ENCODE measurements at regions not wholly inside any gene's neighbourhood (a gene's known extent, or its start where the extent isn't known, plus 50 kb on each side); places are given as distances from the start of the nearest gene placed in this dataset.
A peak's percentile ranks its signal among the peaks of the same experiment; 100 is the strongest.
"Not testable (repeated sequence)": the region's sequence is repeated elsewhere in the genome, so short reads cannot be mapped to it uniquely, and the experiment has no call there.

DNA sequence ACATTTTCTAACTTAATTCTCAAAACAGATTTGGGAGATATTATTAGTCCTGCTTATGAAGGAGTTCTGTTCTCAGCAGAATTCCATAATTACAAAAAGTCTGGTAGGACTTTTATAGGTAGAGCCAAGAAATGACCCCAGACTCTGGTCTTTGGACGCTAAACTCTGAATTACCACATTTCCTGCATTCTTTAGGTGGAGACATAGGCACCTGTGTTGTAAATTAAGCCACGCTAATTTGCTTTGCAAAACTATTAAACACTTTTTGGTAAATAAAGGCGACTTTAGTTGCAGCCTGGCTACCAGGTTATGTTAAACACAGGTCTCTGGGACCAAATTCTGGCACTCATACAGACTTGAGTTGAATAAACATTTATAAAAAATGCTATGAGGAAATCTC is 77.7 kb downstream of the C9orf152 start:
- H3K27ac ChIP-seq, result peak overlapping the region; percentile 95
- H3K9me3 ChIP-seq (ENCODE audit: low read depth), result no peaks in the 10 kb centered on the region
- no peaks in the 10 kb centered on the region for H4K20me1 ChIP-seq (ENCODE audit: insufficient read depth, poor library complexity, severe bottlenecking)
- H3K9me2 ChIP-seq (replicated peaks; ENCODE audit: insufficient read depth), result no peaks in the 10 kb centered on the region
- TF ChIP-seq EZH2 (IDR thresholded peaks at IDR 0.05; ENCODE audit: borderline replicate concordance) (no peak), EZH2phosphoT487 (IDR thresholded peaks at IDR 0.05; ENCODE audit: low read depth, severe bottlenecking, unreplicated experiment) (no peak)
- TF ChIP-seq, protein P1, sequence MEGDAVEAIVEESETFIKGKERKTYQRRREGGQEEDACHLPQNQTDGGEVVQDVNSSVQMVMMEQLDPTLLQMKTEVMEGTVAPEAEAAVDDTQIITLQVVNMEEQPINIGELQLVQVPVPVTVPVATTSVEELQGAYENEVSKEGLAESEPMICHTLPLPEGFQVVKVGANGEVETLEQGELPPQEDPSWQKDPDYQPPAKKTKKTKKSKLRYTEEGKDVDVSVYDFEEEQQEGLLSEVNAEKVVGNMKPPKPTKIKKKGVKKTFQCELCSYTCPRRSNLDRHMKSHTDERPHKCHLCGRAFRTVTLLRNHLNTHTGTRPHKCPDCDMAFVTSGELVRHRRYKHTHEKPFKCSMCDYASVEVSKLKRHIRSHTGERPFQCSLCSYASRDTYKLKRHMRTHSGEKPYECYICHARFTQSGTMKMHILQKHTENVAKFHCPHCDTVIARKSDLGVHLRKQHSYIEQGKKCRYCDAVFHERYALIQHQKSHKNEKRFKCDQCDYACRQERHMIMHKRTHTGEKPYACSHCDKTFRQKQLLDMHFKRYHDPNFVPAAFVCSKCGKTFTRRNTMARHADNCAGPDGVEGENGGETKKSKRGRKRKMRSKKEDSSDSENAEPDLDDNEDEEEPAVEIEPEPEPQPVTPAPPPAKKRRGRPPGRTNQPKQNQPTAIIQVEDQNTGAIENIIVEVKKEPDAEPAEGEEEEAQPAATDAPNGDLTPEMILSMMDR (IDR thresholded peaks at IDR 0.05; ENCODE audit: poor library complexity), result no peak
- H3K4me1 ChIP-seq (ENCODE audit: insufficient read depth), result peaks cover 54% of the 10 kb centered on the region
- peaks cover 82% of the 10 kb centered on the region for H3K79me2 ChIP-seq
- no peak overlapping the region for H3K4me3 ChIP-seq
- DNase-seq (ENCODE audit: low spot score), result no peak
- peak overlapping the region; percentile 71 for H3K4me2 ChIP-seq
- no peak overlapping the region for H2AFZ ChIP-seq
- 61% methylated on average over 3 of the region's 3 CpGs for WGBS (ENCODE audit: low lambda C conversion rate, missing lambda C conversion rate)
- no peaks in the 10 kb centered on the region for H3K36me3 ChIP-seq (replicated peaks; ENCODE audit: insufficient read depth, low read depth)
- no peaks in the 10 kb centered on the region for H3K27me3 ChIP-seq

DNA sequence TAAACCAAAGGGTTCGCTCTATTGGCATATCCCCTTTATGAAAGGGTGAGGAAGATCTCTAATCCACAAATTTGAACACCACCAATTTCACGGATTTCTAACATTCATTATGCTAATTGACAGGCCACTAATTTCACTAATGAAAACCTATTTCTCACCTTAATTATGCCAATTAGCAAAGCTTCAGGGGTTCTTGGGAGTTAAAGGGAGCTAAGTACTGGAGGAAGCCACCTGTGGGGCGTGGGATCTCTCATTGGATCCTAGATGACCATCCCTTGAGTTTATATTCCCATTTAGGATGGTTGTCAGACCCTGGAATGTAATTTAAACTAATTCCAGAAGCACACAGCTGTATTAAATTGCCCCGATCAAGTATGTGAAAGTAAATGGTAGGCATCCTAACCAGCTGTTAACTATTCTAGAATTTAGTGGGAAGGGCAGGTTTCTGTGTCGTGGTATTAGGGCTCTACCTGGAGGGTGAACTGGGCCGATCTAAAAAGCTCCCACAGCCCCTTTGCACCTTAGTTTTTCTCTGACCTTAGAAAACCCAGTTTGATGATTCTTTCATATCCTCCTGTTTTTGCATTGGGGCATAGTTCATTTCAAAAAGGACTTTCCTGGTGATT is 77.1 kb downstream of the C9orf152 start:
- no peaks in the 10 kb centered on the region for H3K36me3 ChIP-seq (replicated peaks; ENCODE audit: insufficient read depth, low read depth)
- peak overlapping the region; percentile 95 for H3K27ac ChIP-seq
- H3K9me3 ChIP-seq (ENCODE audit: low read depth), result no peaks in the 10 kb centered on the region
- H3K27me3 ChIP-seq, result no peaks in the 10 kb centered on the region
- 66% methylated on average over 6 of the region's 6 CpGs for WGBS (ENCODE audit: low lambda C conversion rate, missing lambda C conversion rate)
- peak overlapping the region; percentile 71 for H3K4me2 ChIP-seq
- H3K9me2 ChIP-seq (replicated peaks; ENCODE audit: insufficient read depth), result no peaks in the 10 kb centered on the region
- H3K4me3 ChIP-seq, result no peak overlapping the region
- H4K20me1 ChIP-seq (ENCODE audit: insufficient read depth, poor library complexity, severe bottlenecking), result peaks cover 2% of the 10 kb centered on the region
- peaks cover 54% of the 10 kb centered on the region for H3K4me1 ChIP-seq (ENCODE audit: insufficient read depth)
- H2AFZ ChIP-seq, result no peak overlapping the region
- no peak for DNase-seq (ENCODE audit: low spot score)
- no peak for TF ChIP-seq EZH2 (IDR thresholded peaks at IDR 0.05; ENCODE audit: borderline replicate concordance)
- H3K79me2 ChIP-seq, result peaks cover 87% of the 10 kb centered on the region

DNA sequence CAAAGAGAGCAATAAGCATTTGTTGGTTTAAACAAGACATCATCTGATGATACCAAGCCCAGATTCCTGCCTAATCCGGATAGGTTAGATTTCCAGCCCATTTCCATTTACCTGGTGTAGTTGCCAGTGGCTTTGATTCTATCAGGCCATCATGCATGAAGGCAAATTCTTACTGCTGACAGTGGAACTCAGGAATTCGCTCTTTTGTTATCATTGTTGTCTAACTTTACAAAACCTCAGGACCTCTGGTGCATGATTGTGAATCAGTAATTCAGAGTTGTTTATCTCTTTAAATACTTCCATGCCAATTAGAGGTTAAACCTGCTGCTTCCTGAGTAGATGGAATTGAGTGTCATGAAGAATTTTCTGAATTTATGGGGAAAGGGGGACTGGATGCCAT is 76.5 kb downstream of the C9orf152 start:
- peaks cover 2% of the 10 kb centered on the region for H4K20me1 ChIP-seq (ENCODE audit: insufficient read depth, poor library complexity, severe bottlenecking)
- H3K4me1 ChIP-seq (ENCODE audit: insufficient read depth), result peaks cover 48% of the 10 kb centered on the region
- H3K4me2 ChIP-seq, result no peak overlapping the region
- H3K79me2 ChIP-seq, result peaks cover 87% of the 10 kb centered on the region
- TF ChIP-seq, protein P1 (IDR thresholded peaks at IDR 0.05; ENCODE audit: poor library complexity), result no peak
- TF ChIP-seq EZH2 (IDR thresholded peaks at IDR 0.05; ENCODE audit: borderline replicate concordance) (no peak), EZH2phosphoT487 (IDR thresholded peaks at IDR 0.05; ENCODE audit: low read depth, severe bottlenecking, unreplicated experiment) (no peak)
- no peaks in the 10 kb centered on the region for H3K9me3 ChIP-seq (ENCODE audit: low read depth)
- H3K36me3 ChIP-seq (replicated peaks; ENCODE audit: insufficient read depth, low read depth), result no peaks in the 10 kb centered on the region
- no peak overlapping the region for H2AFZ ChIP-seq
- H3K27me3 ChIP-seq, result no peaks in the 10 kb centered on the region
- no peak overlapping the region for H3K4me3 ChIP-seq
- DNase-seq (ENCODE audit: low spot score), result no peak
- WGBS (ENCODE audit: low lambda C conversion rate, missing lambda C conversion rate), result 22% methylated on average over 2 of the region's 2 CpGs
- peak overlapping the region; percentile 9 for H3K27ac ChIP-seq
- H3K9me2 ChIP-seq (replicated peaks; ENCODE audit: insufficient read depth), result no peaks in the 10 kb centered on the region

DNA sequence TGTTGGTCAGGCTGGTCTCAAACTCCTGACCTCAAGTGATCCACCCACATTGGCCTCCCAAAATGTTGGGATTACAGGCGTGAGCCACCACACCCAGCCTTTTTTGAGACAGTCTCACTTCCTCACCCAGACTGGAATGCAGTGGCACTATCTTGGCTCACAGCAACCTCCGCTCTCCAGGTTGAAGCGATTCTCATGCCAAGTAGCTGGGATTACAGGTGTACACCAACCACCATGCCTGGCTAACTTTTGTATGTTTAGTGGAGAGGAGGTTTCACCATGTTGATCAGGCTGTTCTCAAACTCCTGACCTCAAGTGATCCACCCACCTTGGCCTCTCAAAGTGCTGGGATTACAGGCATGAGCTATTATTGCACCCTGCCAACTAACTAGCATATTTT is 75.4 kb downstream of the C9orf152 start:
- H3K79me2 ChIP-seq, result peaks cover 85% of the 10 kb centered on the region

More for the DNA sequence above, 75.4 kb downstream of the C9orf152 start:
- peaks cover 40% of the 10 kb centered on the region for H3K4me1 ChIP-seq (ENCODE audit: insufficient read depth)
- H3K9me3 ChIP-seq (ENCODE audit: low read depth); H2AFZ ChIP-seq; H3K4me2 ChIP-seq; H3K27me3 ChIP-seq; H3K27ac ChIP-seq; DNase-seq (ENCODE audit: low spot score); H4K20me1 ChIP-seq (ENCODE audit: insufficient read depth, poor library complexity, severe bottlenecking); H3K36me3 ChIP-seq (replicated peaks; ENCODE audit: insufficient read depth, low read depth); H3K9me2 ChIP-seq (replicated peaks; ENCODE audit: insufficient read depth); H3K4me3 ChIP-seq: not testable (repeated sequence)
- WGBS (ENCODE audit: low lambda C conversion rate, missing lambda C conversion rate), result 97% methylated on average over 3 of the region's 3 CpGs

Data from hepatocyte (in vitro differentiated cells).